A549 (cell line): ENCODE measurements at regions not wholly inside any gene's neighbourhood (a gene's known extent, or its start where the extent isn't known, plus 50 kb on each side); places are given as distances from the start of the nearest gene placed in this dataset.

Experiments
- ATAC-seq, 2 experiments: fragments of 200-7000 bp in 1 of 2; fragments of >200 bp in 1 of 2; cut with Nextera tagmentation in 1 of 2; cut with Tn5 transposase in 1 of 2; 3 replicates each; pipeline versions ENCODE4 v1.8.0 to v1.9.1; 2018 to 2020; ENCODE audit warnings: mild to moderate bottlenecking in 1 of 2, moderate library complexity in 1 of 2
- CTCF ChIA-PET: fragments of 300-600 bp; sonication (Branson Sonifier 250); formaldehyde crosslinking; extraction: SDS; loops from one replicate; lab custom pipeline; 2021; ENCODE audit warnings: antibody characterized with exemption, inconsistent platforms; lab: Yijun Ruan, JAX
- POLR2A ChIA-PET: fragments of 350-600 bp; formaldehyde crosslinking; extraction: SDS; loops from one replicate; lab custom pipeline; 2021; ENCODE audit warnings: antibody characterized with exemption, inconsistent platforms; lab: Yijun Ruan, JAX
- DNase-seq, 2 experiments: peaks; one replicate each; pipeline versions ENCODE4 v3.0.0 to v3.0.0-alpha.2; 2011 to 2016; ENCODE audit warnings: low read depth in 1 of 2, low spot score in 1 of 2
- FAIRE-seq: peaks from 2 replicates; lab custom pipeline; 2011; peaks lifted over from hg19 to GRCh38; lab: Jason Lieb, UNC
- H3K27ac ChIP-seq, 2 experiments: fragments of >200 bp; sonication (Bioruptor Twin); formaldehyde crosslinking; 3 replicates each; pipeline ENCODE4 v1.5.1; 2016 to 2017
- H3K4me1 ChIP-seq: fragments of >200 bp; sonication (Bioruptor Twin); formaldehyde crosslinking; 3 replicates; pipeline ENCODE4 v1.6.1; 2016
- H3K4me2 ChIP-seq: fragments of >200 bp; sonication (Bioruptor Twin); formaldehyde crosslinking; 3 replicates; pipeline ENCODE4 v1.6.1; 2016
- H3K4me3 ChIP-seq: fragments of >200 bp; sonication (Bioruptor Twin); formaldehyde crosslinking; 3 replicates; pipeline ENCODE4 v1.5.1; 2016
- H3K9me3 ChIP-seq: fragments of >200 bp; sonication (Bioruptor Twin); formaldehyde crosslinking; 3 replicates; pipeline ENCODE4 v1.6.1; 2016
- BHLHE40 ChIP-seq: IDR thresholded peaks from 2 replicates; pipeline ENCODE4 v1.6.1; 2012; ENCODE audit warnings: low read depth, low read length, inconsistent platforms
- CBX8 ChIP-seq: fragments of 200-600 bp; sonication (generic); IDR thresholded peaks from 2 replicates; pipeline ENCODE4 v1.6.1; 2016
- CEBPB ChIP-seq, 2 experiments: fragments of >200 bp in 1 of 2; sonication (Bioruptor Twin) in 1 of 2; formaldehyde crosslinking in 1 of 2; IDR thresholded peaks; 2 replicates each; pipeline ENCODE4 v1.6.1; 2012 to 2016
- CHD2 ChIP-seq: fragments of 150-350 bp; IDR thresholded peaks from 2 replicates; pipeline ENCODE4 v1.6.1; 2014; ENCODE audit warnings: low read length; ENCODE audit not compliant: partially characterized antibody
- CHD4 ChIP-seq: fragments of 200-600 bp; sonication (generic); IDR thresholded peaks from 2 replicates; pipeline ENCODE4 v1.6.1; 2016; ENCODE audit warnings: antibody characterized with exemption, mild to moderate bottlenecking, borderline replicate concordance
- EHMT2 ChIP-seq: fragments of 200-600 bp; sonication (generic); IDR thresholded peaks from 2 replicates; pipeline ENCODE4 v1.6.1; 2016; ENCODE audit warnings: antibody characterized with exemption, low read depth, mild to moderate bottlenecking, moderate library complexity
- FOSL2 ChIP-seq, 2 experiments: fragments of 450-650 bp in 1 of 2; fragments of >200 bp in 1 of 2; sonication (Bioruptor Twin) in 1 of 2; formaldehyde crosslinking; IDR thresholded peaks; 2 replicates each; pipeline versions ENCODE4 v1.5.0 to v1.6.1; 2016 to 2020; ENCODE audit warnings: mild to moderate bottlenecking in 1 of 2, moderate library complexity in 1 of 2
- FOXS1 ChIP-seq: fragments of 250-450 bp; sonication (Bioruptor Pico); IDR thresholded peaks from 2 replicates; pipeline ENCODE4 v1.5.0; 2020; ENCODE audit warnings: mild to moderate bottlenecking, moderate library complexity
- GATA3 ChIP-seq: IDR thresholded peaks from 2 replicates; pipeline ENCODE4 v1.6.1; 2012; ENCODE audit warnings: borderline replicate concordance
- HEYL ChIP-seq: fragments of 250-450 bp; sonication (Bioruptor Pico); IDR thresholded peaks from 2 replicates; pipeline ENCODE4 v1.8.0; 2021; ENCODE audit warnings: mild to moderate bottlenecking, moderate library complexity
- HOXA7 ChIP-seq: fragments of 250-450 bp; sonication (Bioruptor Pico); IDR thresholded peaks from 2 replicates; pipeline ENCODE4 v1.5.0; 2020; ENCODE audit warnings: mild to moderate bottlenecking, moderate library complexity
- HOXB13 ChIP-seq: fragments of 250-450 bp; sonication (Bioruptor Pico); IDR thresholded peaks from 2 replicates; pipeline ENCODE4 v1.5.0; 2020; ENCODE audit warnings: low read depth, mild to moderate bottlenecking, moderate library complexity
- JUN ChIP-seq, 2 experiments: fragments of >200 bp; sonication (Bioruptor Twin); formaldehyde crosslinking; IDR thresholded peaks; 2 replicates in 1 of 2; 3 replicates in 1 of 2; pipeline ENCODE4 v1.6.1; 2016 to 2017
- MAFK ChIP-seq: fragments of 450-650 bp; IDR thresholded peaks from 2 replicates; pipeline ENCODE4 v1.6.1; 2014; ENCODE audit not compliant: partially characterized antibody
- MAZ ChIP-seq: fragments of 150-350 bp; IDR thresholded peaks from 2 replicates; pipeline ENCODE4 v1.6.1; 2014; ENCODE audit warnings: antibody characterized with exemption, low read depth, low read length, borderline replicate concordance
- NFE2L2 ChIP-seq: fragments of 150-350 bp; conservative IDR thresholded peaks from 2 replicates; pipeline ENCODE4 v1.6.1; 2014; ENCODE audit warnings: low read length
- NPAS2 ChIP-seq: fragments of 250-450 bp; sonication (Bioruptor Pico); IDR thresholded peaks from 2 replicates; pipeline ENCODE4 v1.8.0; 2022; ENCODE audit warnings: mild to moderate bottlenecking, moderate library complexity, borderline replicate concordance
- PHF8 ChIP-seq: fragments of 200-600 bp; sonication (generic); IDR thresholded peaks from 2 replicates; pipeline ENCODE4 v1.6.1; 2016; ENCODE audit warnings: low read depth, mild to moderate bottlenecking, antibody characterized with exemption, moderate library complexity, borderline replicate concordance
- RAD21 ChIP-seq, 2 experiments: fragments of >200 bp in 1 of 2; sonication (Bioruptor Twin) in 1 of 2; formaldehyde crosslinking in 1 of 2; IDR thresholded peaks in 1 of 2; conservative IDR thresholded peaks in 1 of 2; 2 replicates in 1 of 2; 3 replicates in 1 of 2; pipeline ENCODE4 v1.6.1; 2012 to 2018; ENCODE audit warnings: inconsistent platforms in 1 of 2
- RFX5 ChIP-seq: fragments of 450-650 bp; IDR thresholded peaks from 2 replicates; pipeline ENCODE4 v1.7.1; 2014; ENCODE audit warnings: antibody characterized with exemption, mild to moderate bottlenecking, moderate library complexity
- SMC3 ChIP-seq: fragments of >200 bp; sonication (Bioruptor Twin); formaldehyde crosslinking; IDR thresholded peaks from 3 replicates; pipeline ENCODE4 v1.6.1; 2018; ENCODE audit warnings: inconsistent platforms
- SREBF2 ChIP-seq: fragments of 450-650 bp; IDR thresholded peaks from 2 replicates; pipeline ENCODE4 v1.6.1; 2014; ENCODE audit warnings: mild to moderate bottlenecking, moderate library complexity
- TFCP2L1 ChIP-seq: fragments of 250-450 bp; sonication (Bioruptor Pico); IDR thresholded peaks from 2 replicates; pipeline ENCODE4 v1.5.0; 2021; ENCODE audit warnings: mild to moderate bottlenecking
- ZSCAN20 ChIP-seq: fragments of 250-450 bp; sonication (Bioruptor Pico); IDR thresholded peaks from 2 replicates; pipeline ENCODE4 v1.8.0; 2022; ENCODE audit warnings: mild to moderate bottlenecking, moderate library complexity
- WGBS: methylation state at CpG from one replicate; pipeline ENCODE4 v1.1.6; 2017; ENCODE audit errors: missing lambda C conversion rate; 5-methylcytosine and 5-hydroxymethylcytosine counted together
- TF ChIP-seq, protein P1 (sequence below): fragments of 450-650 bp; IDR thresholded peaks from 2 replicates; pipeline ENCODE4 v1.6.1; 2014; ENCODE audit warnings: antibody characterized with exemption
- TF ChIP-seq, protein P2 (sequence below): fragments of >200 bp; sonication (Bioruptor Twin); formaldehyde crosslinking; IDR thresholded peaks from 2 replicates; pipeline ENCODE4 v1.6.1; 2016
- TF ChIP-seq, protein P3 (sequence below): fragments of >200 bp; sonication (Bioruptor Twin); formaldehyde crosslinking; IDR thresholded peaks from 3 replicates; pipeline ENCODE4 v1.6.1; 2016

DNA sequence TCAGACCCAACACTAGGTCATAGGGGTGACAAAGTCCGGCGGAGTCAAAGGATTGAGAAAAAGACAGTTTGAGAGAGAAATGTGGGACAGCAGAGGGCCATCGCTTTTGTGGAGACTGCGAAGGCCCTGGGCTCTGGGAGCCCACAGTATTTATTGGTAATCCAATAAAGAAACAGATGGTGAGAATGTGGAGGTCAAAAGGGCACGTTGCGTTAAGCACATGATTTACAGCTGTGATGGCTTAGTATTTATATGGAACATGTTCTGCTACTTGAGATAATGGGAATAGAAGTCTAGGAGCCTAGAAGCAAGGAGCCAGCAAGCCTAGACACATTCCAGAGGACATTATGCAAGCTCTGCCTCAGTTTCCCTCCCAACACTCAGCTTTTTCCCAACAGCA is 2521.1 kb downstream of the PCDH9 start:
- no peak for TF ChIP-seq CHD2
- TF ChIP-seq MAFK: no peak
- TF ChIP-seq RFX5: no peak
- TF ChIP-seq, protein P1, sequence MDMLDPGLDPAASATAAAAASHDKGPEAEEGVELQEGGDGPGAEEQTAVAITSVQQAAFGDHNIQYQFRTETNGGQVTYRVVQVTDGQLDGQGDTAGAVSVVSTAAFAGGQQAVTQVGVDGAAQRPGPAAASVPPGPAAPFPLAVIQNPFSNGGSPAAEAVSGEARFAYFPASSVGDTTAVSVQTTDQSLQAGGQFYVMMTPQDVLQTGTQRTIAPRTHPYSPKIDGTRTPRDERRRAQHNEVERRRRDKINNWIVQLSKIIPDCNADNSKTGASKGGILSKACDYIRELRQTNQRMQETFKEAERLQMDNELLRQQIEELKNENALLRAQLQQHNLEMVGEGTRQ: no peak
- no peak for TF ChIP-seq TFCP2L1 (CRISPR knock-in tag)
- no peak for TF ChIP-seq ZSCAN20 (CRISPR knock-in tag)
- no peak for TF ChIP-seq BHLHE40
- TF ChIP-seq GATA3: no peak
- TF ChIP-seq HOXB13 (CRISPR knock-in tag): no peak
- TF ChIP-seq JUN (IDR thresholded peaks at IDR 0.05): no peak
- no peak for TF ChIP-seq CEBPB (IDR thresholded peaks at IDR 0.05)
- no peak for TF ChIP-seq CHD4
- TF ChIP-seq MAZ: no peak
- TF ChIP-seq, all 56 proteins: peak for 0
- no peak overlapping the region for H3K4me2 ChIP-seq
- H3K4me1 ChIP-seq: no peaks in the 10 kb centered on the region
- POLR2A ChIA-PET: no interaction called here
- WGBS: 96% methylated on average over 6 of the region's 6 CpGs
- FAIRE-seq (no peak), DNase-seq (no peak), ATAC-seq (no peak)
- CTCF ChIA-PET: interaction anchor here (1.1 kb wide), 1 partner anchor 12 kb away, joined by 3 read pairs; no protein-coding TSS in a partner anchor
- no peak overlapping the region for H3K4me3 ChIP-seq
- no peak overlapping the region for H3K27ac ChIP-seq
- H3K9me3 ChIP-seq: no peaks in the 10 kb centered on the region

DNA sequence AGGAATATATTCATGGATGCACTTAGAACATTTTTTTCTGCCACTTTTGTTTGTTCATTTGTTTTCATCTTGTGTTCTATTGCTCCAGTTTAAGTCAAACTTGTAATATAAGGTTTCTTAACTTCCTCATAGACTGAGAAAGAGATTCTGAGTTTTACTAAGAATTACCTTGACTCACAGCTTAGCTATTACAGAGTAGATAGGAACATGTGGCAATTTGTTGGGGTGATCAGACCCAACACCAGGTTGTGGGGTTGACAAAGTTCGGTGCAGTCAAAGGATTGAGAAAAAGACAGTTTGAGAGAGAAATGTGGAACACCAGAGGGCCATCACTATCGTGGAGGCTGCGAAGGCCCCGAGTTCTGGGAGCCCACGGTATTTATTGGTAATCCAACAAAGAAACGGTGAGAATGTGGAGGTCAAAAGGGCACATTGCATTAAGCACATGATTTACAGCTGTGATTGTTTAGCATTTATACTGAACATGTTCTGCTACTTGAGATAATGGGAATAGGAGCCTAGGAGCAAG is 2526.0 kb downstream of the PCDH9 start:
- DNase-seq (no peak), ATAC-seq (no peak), FAIRE-seq (no peak)
- TF ChIP-seq ZSCAN20 (CRISPR knock-in tag) (no peak), SREBF2 (no peak), HOXA7 (CRISPR knock-in tag) (no peak), RAD21 (conservative IDR thresholded peaks at IDR 0.05 in 1 of 2, IDR thresholded peaks at IDR 0.05 in 1 of 2) (no peak), HOXB13 (CRISPR knock-in tag) (no peak), CBX8 (no peak), EHMT2 (no peak), PHF8 (no peak), FOSL2 (IDR thresholded peaks at IDR 0.05) (no peak), FOSL2 (CRISPR knock-in tag; IDR thresholded peaks at IDR 0.05) (no peak), FOXS1 (CRISPR knock-in tag) (no peak), SMC3 (no peak), NPAS2 (CRISPR knock-in tag) (no peak), HEYL (CRISPR knock-in tag) (no peak), NFE2L2 (no peak)
- TF ChIP-seq, protein P2, sequence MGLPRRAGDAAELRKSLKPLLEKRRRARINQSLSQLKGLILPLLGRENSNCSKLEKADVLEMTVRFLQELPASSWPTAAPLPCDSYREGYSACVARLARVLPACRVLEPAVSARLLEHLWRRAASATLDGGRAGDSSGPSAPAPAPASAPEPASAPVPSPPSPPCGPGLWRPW: no peak
- TF ChIP-seq, protein P3, sequence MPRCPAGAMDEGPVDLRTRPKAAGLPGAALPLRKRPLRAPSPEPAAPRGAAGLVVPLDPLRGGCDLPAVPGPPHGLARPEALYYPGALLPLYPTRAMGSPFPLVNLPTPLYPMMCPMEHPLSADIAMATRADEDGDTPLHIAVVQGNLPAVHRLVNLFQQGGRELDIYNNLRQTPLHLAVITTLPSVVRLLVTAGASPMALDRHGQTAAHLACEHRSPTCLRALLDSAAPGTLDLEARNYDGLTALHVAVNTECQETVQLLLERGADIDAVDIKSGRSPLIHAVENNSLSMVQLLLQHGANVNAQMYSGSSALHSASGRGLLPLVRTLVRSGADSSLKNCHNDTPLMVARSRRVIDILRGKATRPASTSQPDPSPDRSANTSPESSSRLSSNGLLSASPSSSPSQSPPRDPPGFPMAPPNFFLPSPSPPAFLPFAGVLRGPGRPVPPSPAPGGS: no peak
- ChIA-PET CTCF (no interaction called here), POLR2A (no interaction called here)
- H3K4me2 ChIP-seq: no peak overlapping the region
- no peaks in the 10 kb centered on the region for H3K4me1 ChIP-seq
- 56% methylated on average over 6 of the region's 6 CpGs for WGBS
- H3K4me3 ChIP-seq: no peak overlapping the region
- no peak overlapping the region for H3K27ac ChIP-seq
- no peaks in the 10 kb centered on the region for H3K9me3 ChIP-seq
